Activated B cell treated with CpG ODN at 0.5 μM for 24 hours (primary cell): ENCODE measurements at regions not wholly inside any gene's neighbourhood (a gene's known extent, or its start where the extent isn't known, plus 50 kb on each side); places are given as distances from the start of the nearest gene placed in this dataset.

Source experiments
- ATAC-seq: fragments of 200-7000 bp; cut with Tn5 transposase; one replicate; pipeline ENCODE4 v1.10.0; 2021; ENCODE audit warnings: low read depth, mild to moderate bottlenecking, moderate library complexity
- CTCF ChIA-PET: fragments of 350-600 bp; sonication (Branson Sonifier 250); formaldehyde crosslinking; loops from one replicate; lab custom pipeline; 2021; ENCODE audit warnings: antibody characterized with exemption; lab: Charles Lee
- POLR2A ChIA-PET: fragments of 350-600 bp; sonication (Branson Sonifier 250); formaldehyde crosslinking; loops from one replicate; lab custom pipeline; 2021; ENCODE audit warnings: antibody characterized with exemption; lab: Charles Lee
- DNase-seq: peaks from one replicate; pipeline ENCODE4 v3.0.0; 2022
- H3K27ac Mint-ChIP-seq: one replicate; pipeline ENCODE4 v1.8.0; 2020; ENCODE audit warnings: mixed read lengths
- H3K27me3 Mint-ChIP-seq: one replicate; pipeline ENCODE4 v1.8.0; 2021; ENCODE audit warnings: mixed read lengths
- H3K36me3 Mint-ChIP-seq: one replicate; pipeline ENCODE4 v1.8.0; 2021; ENCODE audit warnings: low read depth, mixed read lengths
- H3K4me1 Mint-ChIP-seq: one replicate; pipeline ENCODE4 v1.8.0; 2021; ENCODE audit warnings: mixed read lengths
- H3K4me3 Mint-ChIP-seq: one replicate; pipeline ENCODE4 v1.8.0; 2020; ENCODE audit warnings: mild to moderate bottlenecking, mixed read lengths
- H3K9me3 Mint-ChIP-seq: one replicate; pipeline ENCODE4 v1.8.0; 2020; ENCODE audit warnings: mixed read lengths
- intact Hi-C: fragments of 100-400 bp; cut with micrococcal nuclease; formaldehyde crosslinking; loops from one replicate; pipeline ENCODE4 v1.15.1; 2024
- TF ChIP-seq, protein P1 (sequence below): fragments of 200-600 bp; IDR thresholded peaks from one replicate; pipeline ENCODE4 v1.8.0; 2022; ENCODE audit warnings: antibody characterized with exemption, mild to moderate bottlenecking

DNA sequence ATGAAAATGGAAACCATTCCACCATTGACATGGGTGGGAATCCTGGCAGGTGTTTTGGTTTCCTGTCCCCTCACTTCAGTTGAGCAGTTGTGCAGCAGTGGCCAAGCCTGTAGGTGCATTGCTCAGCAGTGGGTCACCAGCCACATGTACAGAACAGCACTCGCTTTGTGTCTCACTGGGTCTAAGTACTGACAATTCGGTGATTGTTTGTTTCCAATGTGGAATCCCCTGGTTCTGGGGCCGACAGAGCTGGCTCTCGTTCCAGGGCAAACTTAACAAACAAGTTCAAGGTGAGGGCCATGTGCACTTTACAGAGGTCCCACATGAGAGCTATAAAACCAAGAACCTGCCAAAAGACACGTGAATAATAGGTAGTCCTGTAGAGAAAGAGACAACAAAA lies 54.1 kb upstream of the SPATA13 start:
- Mint-ChIP-seq H3K4me1 (peaks cover 3% of the 10 kb centered on the region), H3K27ac (no peak overlapping the region), H3K27me3 (peaks cover 6% of the 10 kb centered on the region), H3K4me3 (no peak overlapping the region), H3K36me3 (no peaks in the 10 kb centered on the region), H3K9me3 (no peaks in the 10 kb centered on the region)
- TF ChIP-seq, protein P1, sequence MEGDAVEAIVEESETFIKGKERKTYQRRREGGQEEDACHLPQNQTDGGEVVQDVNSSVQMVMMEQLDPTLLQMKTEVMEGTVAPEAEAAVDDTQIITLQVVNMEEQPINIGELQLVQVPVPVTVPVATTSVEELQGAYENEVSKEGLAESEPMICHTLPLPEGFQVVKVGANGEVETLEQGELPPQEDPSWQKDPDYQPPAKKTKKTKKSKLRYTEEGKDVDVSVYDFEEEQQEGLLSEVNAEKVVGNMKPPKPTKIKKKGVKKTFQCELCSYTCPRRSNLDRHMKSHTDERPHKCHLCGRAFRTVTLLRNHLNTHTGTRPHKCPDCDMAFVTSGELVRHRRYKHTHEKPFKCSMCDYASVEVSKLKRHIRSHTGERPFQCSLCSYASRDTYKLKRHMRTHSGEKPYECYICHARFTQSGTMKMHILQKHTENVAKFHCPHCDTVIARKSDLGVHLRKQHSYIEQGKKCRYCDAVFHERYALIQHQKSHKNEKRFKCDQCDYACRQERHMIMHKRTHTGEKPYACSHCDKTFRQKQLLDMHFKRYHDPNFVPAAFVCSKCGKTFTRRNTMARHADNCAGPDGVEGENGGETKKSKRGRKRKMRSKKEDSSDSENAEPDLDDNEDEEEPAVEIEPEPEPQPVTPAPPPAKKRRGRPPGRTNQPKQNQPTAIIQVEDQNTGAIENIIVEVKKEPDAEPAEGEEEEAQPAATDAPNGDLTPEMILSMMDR = no peak
- ATAC-seq = no peak
- CTCF ChIA-PET = no interaction called here
- DNase-seq = no peak
- intact Hi-C loops = no loop called here
- POLR2A ChIA-PET = no interaction called here

DNA sequence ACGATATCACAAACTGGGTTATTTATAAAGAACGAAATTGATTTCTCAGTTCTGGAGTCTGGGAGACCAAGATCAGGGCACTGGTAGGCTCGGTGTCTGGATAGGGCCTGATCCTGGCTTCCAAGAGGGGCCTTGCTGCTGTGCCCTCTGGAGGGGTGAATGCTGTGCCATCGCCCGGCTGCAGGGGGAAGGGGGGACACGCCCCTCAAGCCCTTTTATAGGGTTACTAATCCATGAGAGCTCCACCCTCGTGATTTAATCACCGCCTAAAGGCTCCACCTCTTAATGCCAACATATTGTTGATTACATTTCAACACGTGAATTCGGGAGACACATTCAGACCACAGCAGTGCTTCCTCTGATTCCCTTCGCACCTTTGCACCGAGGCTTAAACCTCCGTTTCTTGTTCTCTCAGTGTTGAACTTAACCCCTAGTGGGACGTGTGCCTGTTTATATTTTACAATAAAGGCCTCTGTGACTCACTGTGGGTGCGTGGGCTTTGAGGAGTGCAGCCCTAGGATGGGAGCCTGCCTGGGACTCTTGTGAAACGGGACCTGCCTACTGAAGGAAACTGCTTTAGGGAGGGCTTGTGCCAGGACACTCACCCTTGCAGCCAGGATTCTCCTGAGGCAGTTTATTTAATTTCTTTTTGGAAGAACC lies 52.4 kb upstream of the SPATA13 start:
- no peak for DNase-seq

DNA sequence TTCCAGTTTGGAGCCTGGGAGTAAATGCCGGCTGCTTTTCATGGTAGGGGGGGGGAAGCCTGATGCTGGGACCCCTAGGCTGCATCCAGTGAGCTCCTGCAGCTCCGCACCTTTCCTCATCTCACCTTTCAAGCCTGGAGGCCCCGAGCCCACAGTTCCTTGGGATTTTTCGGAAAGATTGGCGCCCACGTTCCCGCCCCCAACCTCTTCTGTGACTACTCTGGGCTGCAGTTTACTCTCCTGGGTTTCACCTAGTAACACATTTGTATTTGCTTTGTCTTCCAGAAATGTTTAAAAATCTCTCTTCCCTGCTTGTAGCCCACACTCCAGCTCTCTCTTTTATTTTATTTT lies 51.9 kb upstream of the SPATA13 start:
- intact Hi-C loops = no loop called here
- H3K9me3 Mint-ChIP-seq = no peaks in the 10 kb centered on the region
- H3K27me3 Mint-ChIP-seq = peaks cover 3% of the 10 kb centered on the region
- H3K4me3 Mint-ChIP-seq = no peak overlapping the region
- peaks cover 3% of the 10 kb centered on the region for H3K4me1 Mint-ChIP-seq
- POLR2A ChIA-PET = no interaction called here
- ATAC-seq = no peak
- CTCF ChIA-PET = no interaction called here
- no peak for DNase-seq
- H3K36me3 Mint-ChIP-seq = no peaks in the 10 kb centered on the region
- TF ChIP-seq, protein P1 = no peak
- no peak overlapping the region for H3K27ac Mint-ChIP-seq

More for the DNA sequence above, 52.4 kb upstream of the SPATA13 start:
- Mint-ChIP-seq H3K9me3 (no peaks in the 10 kb centered on the region), H3K36me3 (no peaks in the 10 kb centered on the region), H3K4me1 (peaks cover 3% of the 10 kb centered on the region), H3K4me3 (no peak overlapping the region), H3K27me3 (peaks cover 3% of the 10 kb centered on the region), H3K27ac (no peak overlapping the region)
- TF ChIP-seq, protein P1 = no peak
- ATAC-seq = no peak
- intact Hi-C loops = no loop called here
- POLR2A ChIA-PET = no interaction called here
- CTCF ChIA-PET = no interaction called here

DNA sequence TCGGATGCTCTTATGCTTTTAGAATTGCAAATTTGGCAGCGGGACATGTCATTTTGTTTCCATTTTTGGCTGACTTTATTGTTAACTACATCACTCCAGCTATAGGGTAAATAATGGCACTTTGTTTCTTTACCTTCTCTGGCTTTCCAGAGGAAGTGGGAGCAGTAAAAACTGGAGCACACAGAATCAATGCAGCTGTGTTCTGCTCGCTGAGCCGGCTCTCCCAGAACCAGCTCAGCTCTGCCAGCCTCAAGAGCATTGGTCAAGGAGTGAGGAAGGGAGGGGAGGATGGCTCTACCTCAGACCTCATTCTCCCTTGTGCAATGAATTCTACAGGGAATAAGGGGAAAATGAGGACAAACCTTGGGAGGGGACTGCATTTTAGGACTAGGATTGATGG lies 50.5 kb upstream of the SPATA13 start:
- Mint-ChIP-seq H3K36me3 (no peaks in the 10 kb centered on the region), H3K4me3 (no peak overlapping the region), H3K4me1 (no peaks in the 10 kb centered on the region), H3K27me3 (peaks cover 3% of the 10 kb centered on the region), H3K27ac (no peak overlapping the region), H3K9me3 (no peaks in the 10 kb centered on the region)
- DNase-seq = no peak
- POLR2A ChIA-PET = no interaction called here
- ATAC-seq = no peak
- CTCF ChIA-PET = no interaction called here
- TF ChIP-seq, protein P1 = no peak
- intact Hi-C loops = no loop called here
